Neutrophil (primary cell): ENCODE measurements at regions not wholly inside any gene's neighbourhood (a gene's known extent, or its start where the extent isn't known, plus 50 kb on each side); places are given as distances from the start of the nearest gene placed in this dataset.

Experiments
- H3K27ac ChIP-seq: fragments of 200-600 bp; sonication (generic); 2 replicates; pipeline ENCODE4 v1.5.1; 2016; ENCODE audit warnings: mild to moderate bottlenecking, moderate library complexity
- H3K27me3 ChIP-seq: fragments of 200-600 bp; sonication (generic); 2 replicates; pipeline ENCODE4 v1.6.0; 2016; ENCODE audit warnings: mild to moderate bottlenecking
- H3K36me3 ChIP-seq: fragments of 200-600 bp; sonication (generic); 2 replicates; pipeline ENCODE4 v1.5.1; 2017
- H3K4me1 ChIP-seq, 2 experiments: fragments of 200-600 bp in 1 of 2; sonication (generic) in 1 of 2; 1 replicate in 1 of 2; 2 replicates in 1 of 2; pipeline versions ENCODE4 v1.5.1 to v1.6.1; 2013 to 2016; ENCODE audit warnings: low read depth in 1 of 2, low read length in 1 of 2, mild to moderate bottlenecking in 1 of 2, moderate library complexity in 1 of 2; ENCODE audit not compliant: control insufficient read depth in 1 of 2, insufficient read depth in 1 of 2
- H3K4me3 ChIP-seq, 2 experiments: fragments of 200-600 bp in 1 of 2; sonication (generic) in 1 of 2; 1 replicate in 1 of 2; 2 replicates in 1 of 2; pipeline ENCODE4 v1.5.1; 2013 to 2016; ENCODE audit warnings: low read depth in 1 of 2, low read length in 1 of 2, mild to moderate bottlenecking in 1 of 2, moderate library complexity in 1 of 2
- H3K9me3 ChIP-seq: fragments of 200-600 bp; sonication (generic); 2 replicates; pipeline ENCODE4 v1.5.1; 2016
- CTCF ChIP-seq: fragments of 200-600 bp; sonication (generic); IDR thresholded peaks from 2 replicates; pipeline ENCODE4 v1.5.1; 2016; ENCODE audit warnings: antibody characterized with exemption

- Histone ChIP-seq H3K4me1 (peaks cover 0 to 4% of the 10 kb centered on the region in 2 experiments), H3K27me3 (peaks cover 42% of the 10 kb centered on the region), H3K27ac (no peak overlapping the region), H3K36me3 (no peaks in the 10 kb centered on the region), H3K9me3 (no peaks in the 10 kb centered on the region), H3K4me3 (no peak overlapping the region)
- TF ChIP-seq CTCF, result no peak
Observed at GRCh38 chr12:93060666-93061472, 131.8 kb upstream of the EEA1 start.

- no peak overlapping the region for H3K27ac ChIP-seq
- no peak for TF ChIP-seq CTCF
- H3K36me3 ChIP-seq, result no peaks in the 10 kb centered on the region
- H3K4me3 ChIP-seq, result no peak overlapping the region
- peaks cover 0 to 4% of the 10 kb centered on the region in 2 experiments for H3K4me1 ChIP-seq
- H3K9me3 ChIP-seq, result no peaks in the 10 kb centered on the region
- H3K27me3 ChIP-seq, result peaks cover 42% of the 10 kb centered on the region
Observed at GRCh38 chr12:93061473-93062419, 132.7 kb upstream of the EEA1 start.

- no peak overlapping the region for H3K4me3 ChIP-seq
- no peak overlapping the region for H3K27ac ChIP-seq
- TF ChIP-seq CTCF, result no peak
Observed at GRCh38 chr12:93065896-93066295, 136.8 kb upstream of the EEA1 start.

GRCh38 chr12:93072340-93072739 lies 143.2 kb upstream of the EEA1 start:
- Histone ChIP-seq H3K4me3 (no peak overlapping the region), H3K36me3 (no peaks in the 10 kb centered on the region), H3K4me1 (no peaks in the 10 kb centered on the region), H3K27me3 (no peaks in the 10 kb centered on the region), H3K27ac (no peak overlapping the region), H3K9me3 (no peaks in the 10 kb centered on the region)
- no peak for TF ChIP-seq CTCF

More at GRCh38 chr12:93065896-93066295, 136.8 kb upstream of the EEA1 start:
- Histone ChIP-seq H3K36me3 (no peaks in the 10 kb centered on the region), H3K4me1 (no peaks in the 10 kb centered on the region), H3K9me3 (no peaks in the 10 kb centered on the region), H3K27me3 (peaks cover 40% of the 10 kb centered on the region)

GRCh38 chr12:93073324-93073723 lies 144.2 kb upstream of the EEA1 start:
- TF ChIP-seq CTCF, result no peak
- Histone ChIP-seq H3K4me1 (no peaks in the 10 kb centered on the region), H3K4me3 (no peak overlapping the region), H3K36me3 (no peaks in the 10 kb centered on the region), H3K27me3 (no peaks in the 10 kb centered on the region), H3K9me3 (no peaks in the 10 kb centered on the region), H3K27ac (no peak overlapping the region)
